ENCODE measurements at regions not wholly inside any gene's neighbourhood (a gene's known extent, or its start where the extent isn't known, plus 50 kb on each side); places are given as distances from the start of the nearest gene placed in this dataset.
"Not testable (repeated sequence)": the region's sequence is repeated elsewhere in the genome, so short reads cannot be mapped to it uniquely, and the experiment has no call there.

DNA sequence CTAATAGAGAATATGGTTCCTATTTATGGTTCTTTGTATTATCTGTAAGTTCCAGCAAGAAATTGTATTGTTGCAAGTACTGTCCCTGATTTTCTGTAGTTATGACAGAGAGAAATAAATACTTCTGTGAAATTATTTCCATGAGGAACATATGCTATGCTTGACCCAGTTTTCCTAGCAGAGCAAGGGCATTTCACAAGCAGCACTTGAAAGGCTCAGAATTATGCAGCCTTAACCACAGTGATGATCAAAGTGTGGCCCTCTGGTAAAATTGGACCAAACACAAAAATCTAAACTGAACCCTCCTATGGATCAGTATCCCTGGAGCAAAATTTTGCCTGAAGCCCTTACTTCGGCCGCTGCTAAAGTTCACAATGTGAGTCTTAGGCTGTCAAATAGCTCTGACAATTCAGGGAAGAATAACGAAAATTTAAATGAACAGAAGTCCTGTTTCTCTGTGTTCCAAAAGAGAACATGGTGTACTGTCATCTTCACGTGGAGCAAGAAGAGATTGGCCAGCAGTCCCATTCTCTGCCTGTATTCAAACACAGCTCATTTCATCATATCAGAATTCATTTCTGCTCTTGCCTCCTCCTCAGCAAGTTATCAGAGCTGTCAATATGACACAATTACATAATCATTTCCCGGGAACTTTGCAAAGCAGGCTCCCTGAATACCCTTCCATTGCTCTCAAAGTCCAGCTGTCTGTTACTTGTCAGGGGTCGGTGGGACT lies 471.9 kb downstream of the RPS29 start:
- DNase-seq (ENCODE audit: low read depth), result no peak

DNA sequence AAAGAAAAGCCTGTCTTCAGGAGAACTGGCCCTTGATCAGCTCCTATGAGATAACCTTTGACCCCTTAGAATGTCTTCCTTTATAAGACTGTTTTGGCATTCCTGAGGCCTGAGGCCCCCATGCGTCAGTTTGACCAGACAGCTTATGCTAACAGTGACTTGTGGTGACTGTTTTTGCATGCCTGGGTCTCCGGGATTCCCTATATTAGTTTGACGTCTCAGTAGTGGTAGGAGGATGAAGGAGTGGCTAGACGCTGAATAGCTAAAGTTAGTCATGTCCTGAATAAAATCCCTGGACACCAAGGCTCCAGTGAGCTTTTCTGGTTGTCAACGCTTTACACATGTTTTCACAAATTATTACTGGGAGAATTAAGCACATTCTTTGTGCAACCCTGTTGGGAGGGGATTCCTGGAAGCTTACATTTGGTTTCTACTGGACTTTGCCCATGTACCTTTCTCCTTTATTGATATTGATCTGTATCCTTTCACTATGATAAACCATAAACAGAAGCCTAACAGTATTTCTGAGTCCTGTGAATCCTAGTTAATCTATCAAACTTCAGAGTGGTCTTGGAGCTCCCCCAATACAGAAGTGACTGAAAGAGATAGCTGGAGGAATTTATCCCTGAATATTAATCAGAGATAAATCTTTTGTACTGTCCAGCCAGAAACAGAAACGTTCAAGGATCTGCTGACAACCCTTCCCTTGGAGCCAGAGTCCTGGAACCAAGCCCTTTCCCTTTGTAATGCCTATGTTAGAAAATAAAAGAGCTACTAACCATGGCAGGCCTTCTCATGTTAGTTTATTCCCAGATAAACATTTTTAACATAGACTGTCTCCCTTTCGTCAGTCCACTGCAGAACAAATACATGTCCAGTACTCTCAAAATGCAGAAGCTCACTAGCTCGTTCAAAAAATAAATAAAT lies 479.2 kb downstream of the RPS29 start:
- DNase-seq (ENCODE audit: low read depth), result no peak

DNA sequence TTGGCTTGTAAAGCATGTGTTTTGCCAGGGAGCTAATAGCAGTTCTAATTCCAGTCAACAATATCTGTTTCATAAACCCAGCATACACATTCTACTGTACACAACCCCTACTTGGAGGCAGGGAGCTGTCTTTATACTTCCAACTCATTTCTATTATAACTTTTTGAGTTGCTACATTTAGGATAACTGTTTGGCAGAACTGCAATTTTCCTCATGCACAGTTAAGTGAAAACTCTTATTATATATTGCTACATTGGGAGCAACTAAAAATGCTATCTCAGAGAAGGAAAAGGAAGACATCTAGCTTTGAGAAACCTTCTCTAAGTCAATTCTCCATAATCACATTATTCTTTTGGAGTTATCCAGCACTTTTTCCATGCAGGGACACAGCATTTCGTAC lies 480.2 kb downstream of the RPS29 start:
- DNase-seq (ENCODE audit: low read depth), result no peak

DNA sequence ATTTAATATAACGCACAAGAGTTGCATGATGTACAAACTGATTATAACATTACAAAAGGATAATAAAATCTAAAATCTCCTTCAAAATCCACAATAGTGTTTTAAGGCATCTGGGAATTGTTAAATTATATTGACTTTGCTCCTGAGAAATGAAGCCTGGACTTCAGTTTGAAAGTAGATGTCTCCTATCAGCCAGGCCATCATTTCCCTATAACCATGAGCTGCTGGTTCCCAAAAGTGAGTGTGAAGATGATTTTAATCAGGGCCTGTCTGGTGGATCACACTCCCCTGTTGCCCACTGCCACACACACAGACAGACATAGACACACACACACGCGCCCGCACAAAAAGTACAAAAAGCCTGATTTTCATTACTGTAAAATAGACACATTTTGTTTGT lies 480.7 kb downstream of the RPS29 start:
- no peak for DNase-seq (ENCODE audit: low read depth)

DNA sequence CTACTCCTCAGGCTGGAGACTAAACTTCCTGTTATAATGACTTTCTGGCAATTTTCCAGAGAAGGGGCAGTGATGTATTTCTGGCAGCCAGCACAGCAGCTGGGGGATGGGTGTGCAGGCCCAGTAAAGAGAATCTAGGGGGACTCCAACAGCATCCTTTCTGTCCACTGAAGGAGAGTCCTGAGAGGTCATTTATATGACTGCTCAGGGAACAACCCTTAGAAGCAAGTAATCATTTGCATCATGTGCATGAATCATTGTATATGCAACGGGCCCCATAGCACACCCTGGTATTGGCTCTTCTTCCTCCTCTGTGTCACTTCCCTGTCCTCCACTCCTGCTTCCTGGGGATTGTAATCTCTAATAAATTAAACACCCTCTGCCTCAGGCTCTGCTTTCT lies 493.8 kb downstream of the RPS29 start:
- DNase-seq (ENCODE audit: low read depth), result no peak

DNA sequence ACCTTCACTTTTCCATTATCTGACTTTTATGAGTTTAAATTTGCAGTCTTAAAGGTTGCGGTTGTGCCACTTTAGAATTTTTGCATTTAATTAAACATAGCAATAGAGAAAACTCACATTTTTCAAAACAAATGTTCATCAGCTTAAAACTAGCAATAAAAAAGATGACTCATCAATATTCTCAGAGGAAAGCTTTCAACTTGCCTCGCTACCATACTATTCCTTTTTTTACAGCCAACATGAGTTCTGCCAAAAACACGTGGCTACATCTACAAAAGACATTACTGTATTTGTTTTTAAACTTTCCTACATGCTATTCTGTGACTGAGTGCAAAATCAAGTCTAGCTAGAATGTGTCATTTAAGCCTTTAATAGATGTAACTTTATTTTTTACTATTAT lies 497.1 kb downstream of the RPS29 start:
- DNase-seq (ENCODE audit: low read depth), result no peak

DNA sequence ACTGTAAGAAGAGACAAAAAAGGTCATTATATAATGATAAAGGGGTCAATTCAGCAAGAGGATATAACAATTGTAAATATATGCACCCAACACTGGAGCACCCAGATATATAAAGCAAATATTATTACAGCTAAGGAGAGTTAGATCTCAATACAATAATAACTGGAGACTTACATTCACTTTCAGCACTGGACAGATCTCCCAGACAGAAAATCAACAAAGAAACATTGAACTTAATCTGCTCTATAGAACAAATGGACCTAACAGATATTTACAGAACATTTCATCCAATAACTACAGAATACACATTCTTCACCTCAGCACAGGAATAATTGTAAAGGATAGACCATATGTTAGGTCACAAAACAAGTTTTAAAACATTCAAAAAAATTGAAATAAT lies 512.9 kb downstream of the RPS29 start:
- not testable (repeated sequence) for DNase-seq (ENCODE audit: low read depth)

DNA sequence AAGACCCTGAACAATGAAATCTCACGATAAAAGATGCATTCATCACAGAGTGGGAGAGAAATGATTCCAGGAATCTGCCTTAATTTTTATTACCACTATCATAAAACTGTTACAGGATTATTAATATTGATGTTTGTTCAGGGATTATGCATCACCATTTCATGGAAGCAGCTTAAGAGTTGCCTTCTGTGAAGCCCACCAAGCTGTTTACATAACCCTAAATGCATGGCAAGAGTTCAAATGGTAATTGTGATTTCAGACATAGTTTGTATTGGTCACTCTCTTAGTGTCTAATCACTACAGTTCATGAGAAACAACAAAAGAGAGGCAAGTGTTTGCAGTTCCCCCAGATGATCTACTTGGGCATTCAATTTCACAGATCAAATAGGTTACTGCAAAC lies 527.7 kb downstream of the RPS29 start:
- DNase-seq (ENCODE audit: low read depth), result no peak

DNA sequence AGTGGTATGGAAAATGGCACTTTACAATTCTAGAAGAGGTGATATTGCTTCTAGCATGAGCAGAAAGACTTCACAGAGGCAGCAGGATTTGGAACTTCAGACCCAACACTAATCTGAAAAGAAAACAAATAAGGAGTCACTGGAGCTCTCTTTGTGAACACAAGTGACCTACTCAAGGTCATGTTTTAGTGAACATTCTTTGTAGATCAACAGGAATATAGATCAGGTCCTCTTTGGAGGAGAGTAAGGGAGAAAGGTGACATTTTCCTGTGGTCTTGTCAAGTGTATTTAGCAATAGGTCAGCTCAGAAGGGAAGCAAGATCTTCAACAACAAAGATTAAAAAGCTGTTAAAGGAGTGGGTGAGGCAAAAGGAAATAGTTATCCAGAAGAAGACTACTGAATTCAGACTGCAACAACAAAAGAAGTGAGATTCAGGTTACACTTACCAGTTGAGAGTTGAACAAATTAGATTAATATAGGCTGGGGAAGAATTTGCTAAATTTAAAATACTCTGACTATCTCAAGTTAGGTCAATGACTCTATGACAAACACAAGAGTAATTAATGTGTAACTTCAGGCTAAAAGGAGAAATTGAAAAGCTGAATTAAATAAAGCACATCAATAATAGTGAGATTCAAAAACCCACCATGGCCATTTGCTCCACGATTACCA lies 528.2 kb downstream of the RPS29 start:
- no peak for DNase-seq (ENCODE audit: low read depth)

DNA sequence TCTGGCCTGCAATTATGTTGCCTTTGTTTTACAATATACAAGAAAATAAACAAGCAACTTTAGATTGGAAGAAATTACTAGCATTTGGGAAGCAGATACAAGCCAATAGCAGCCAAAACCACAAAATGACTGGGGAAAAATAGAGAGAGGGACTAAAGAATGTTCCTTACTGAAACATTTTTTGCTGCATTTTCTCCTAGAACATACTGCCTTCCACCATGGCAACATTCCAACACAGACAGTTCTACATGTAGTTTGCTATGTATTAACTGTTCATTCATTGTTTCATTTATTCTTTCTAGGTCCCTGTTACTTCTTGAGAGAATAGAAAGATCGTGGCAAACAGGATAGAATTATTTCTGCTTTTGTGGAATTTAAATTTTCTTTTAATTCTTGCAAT lies 530.2 kb downstream of the RPS29 start:
- DNase-seq (ENCODE audit: low read depth), result no peak

DNA sequence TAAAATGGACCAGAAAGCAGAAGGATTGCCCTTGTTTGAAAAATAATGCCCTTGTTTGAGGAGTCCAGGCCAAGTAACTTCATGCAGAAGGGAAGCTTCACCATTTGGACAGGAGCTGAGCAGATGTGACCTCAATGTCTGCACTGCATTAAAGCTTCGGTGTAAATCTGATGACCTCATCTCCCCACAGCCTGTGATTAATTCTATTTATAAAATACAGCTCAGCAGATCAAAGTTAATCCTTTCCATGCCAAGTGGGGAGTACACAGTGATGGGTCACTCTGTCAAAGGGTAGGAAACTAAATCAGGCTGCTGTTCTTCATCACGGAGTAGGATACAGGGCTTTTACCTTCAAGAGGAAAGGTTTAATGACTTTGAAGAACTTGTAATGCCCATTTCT lies 533.7 kb downstream of the RPS29 start:
- DNase-seq (ENCODE audit: low read depth), result no peak

DNA sequence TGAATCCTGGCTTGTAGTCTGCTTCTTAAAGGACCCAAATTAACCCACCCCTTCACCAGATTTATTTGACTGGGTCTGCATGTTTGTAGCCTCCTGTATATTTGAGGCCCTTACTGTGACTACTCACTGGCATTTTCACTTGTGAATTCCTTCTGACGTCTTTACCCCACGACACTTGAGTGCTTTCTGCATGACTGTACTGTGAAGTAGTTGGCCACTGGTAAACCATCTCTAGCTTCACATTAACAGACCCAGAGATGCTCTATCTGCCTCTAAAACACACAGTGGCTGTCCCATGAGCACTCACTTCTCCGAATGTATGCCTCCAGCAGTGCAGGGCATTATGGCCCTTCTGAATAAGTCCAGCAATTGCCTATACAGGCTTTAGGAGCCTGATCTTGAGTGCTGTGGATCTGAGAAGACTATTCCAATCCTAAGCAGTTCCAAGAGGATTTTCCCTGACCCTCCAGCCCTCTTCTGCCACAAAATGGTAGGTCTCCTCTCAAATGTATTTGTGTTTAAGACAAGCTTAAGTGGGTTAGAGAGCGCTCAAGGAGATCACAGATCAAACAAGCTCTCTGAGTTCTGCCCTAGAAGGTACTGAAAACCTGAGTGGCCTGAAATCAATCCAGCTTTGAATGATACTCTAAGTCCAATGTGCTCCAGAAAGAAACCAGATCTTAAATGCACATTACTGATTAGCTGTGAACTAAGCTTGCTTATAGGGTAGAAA lies 534.7 kb downstream of the RPS29 start:
- DNase-seq (ENCODE audit: low read depth), result peak; percentile 61

DNA sequence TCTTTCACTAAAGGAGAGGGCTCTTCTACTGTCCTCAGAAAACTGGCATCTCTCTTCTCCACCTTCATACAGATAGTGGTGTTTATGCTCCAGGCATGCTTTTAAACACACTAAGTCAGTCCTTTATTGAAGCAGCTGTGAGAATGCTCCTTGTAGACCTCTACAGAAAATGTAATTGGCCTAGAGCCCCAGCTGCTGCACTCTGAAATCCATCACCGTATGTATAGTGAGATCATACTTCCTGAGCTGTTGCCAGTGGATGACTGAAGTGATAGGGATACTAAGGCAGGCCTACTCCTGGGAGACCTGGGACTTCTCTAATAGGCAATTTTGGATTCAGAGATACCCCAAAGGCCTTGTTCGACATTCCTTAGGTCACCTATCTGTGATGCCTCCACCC lies 535.4 kb downstream of the RPS29 start:
- DNase-seq (ENCODE audit: low read depth), result no peak

DNA sequence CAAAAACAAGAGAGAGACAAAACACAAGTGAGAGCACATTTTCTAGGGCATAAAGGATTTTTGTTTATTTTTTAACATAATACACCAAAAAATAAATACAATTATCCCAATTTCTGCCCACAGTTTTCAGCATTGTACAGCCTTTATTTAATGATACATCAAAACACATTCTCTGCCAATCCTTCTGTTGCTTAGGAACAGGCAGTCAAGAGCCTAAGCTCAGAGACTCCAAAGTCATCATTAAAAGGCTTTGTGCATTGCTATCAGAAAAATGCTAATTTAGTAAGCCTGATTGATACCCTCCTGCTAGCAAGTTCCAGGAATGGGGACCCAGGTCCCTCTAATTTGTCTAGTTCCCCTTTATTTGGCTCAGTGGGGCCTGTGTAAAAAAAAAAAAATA lies 536.5 kb downstream of the RPS29 start:
- DNase-seq (ENCODE audit: low read depth), result no peak

DNA sequence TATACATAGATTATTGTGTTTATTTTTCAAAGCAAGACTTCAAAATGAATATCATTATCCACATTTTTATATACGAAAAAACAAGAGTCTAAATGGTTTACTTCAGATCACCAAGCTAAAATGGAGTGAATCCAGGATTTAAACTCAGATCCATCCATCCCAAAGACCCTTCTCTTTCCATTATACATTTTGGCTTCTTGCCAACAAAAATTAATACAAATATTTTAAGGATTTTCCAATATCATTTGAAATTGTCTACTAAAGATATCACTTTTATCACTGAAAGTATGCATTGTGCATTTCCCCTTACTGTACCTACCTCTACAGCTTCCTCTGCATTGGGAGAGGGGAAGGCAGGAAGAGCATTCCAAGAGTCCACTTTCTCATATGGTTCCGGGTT lies 541.2 kb downstream of the RPS29 start:
- DNase-seq (ENCODE audit: low read depth), result no peak

DNA sequence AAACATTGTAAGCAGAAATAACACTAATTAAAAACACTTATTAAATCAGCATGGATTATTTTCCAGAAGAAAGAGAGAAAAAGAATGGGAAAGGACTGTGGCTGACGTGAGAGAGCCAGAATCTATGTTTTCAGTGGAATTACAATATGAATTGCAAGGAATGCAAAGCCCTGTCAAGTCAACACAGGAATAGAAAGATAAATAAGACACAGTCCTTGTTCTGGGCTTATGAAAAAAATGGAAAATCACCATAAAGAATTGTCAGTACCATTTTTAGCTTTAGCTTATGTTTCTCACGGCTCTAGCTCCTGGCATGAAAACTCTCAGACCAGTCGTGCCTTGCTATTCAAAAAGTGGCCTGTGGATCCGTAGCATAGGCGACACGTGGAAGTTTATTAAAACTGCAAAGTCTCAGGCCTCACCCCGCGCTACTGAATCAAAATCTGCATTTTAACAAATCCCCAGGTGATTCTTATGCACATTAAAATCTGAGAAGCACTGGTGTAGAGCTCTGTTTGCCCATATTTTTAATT lies 549.1 kb downstream of the RPS29 start:
- no peak for DNase-seq (ENCODE audit: low read depth)

DNA sequence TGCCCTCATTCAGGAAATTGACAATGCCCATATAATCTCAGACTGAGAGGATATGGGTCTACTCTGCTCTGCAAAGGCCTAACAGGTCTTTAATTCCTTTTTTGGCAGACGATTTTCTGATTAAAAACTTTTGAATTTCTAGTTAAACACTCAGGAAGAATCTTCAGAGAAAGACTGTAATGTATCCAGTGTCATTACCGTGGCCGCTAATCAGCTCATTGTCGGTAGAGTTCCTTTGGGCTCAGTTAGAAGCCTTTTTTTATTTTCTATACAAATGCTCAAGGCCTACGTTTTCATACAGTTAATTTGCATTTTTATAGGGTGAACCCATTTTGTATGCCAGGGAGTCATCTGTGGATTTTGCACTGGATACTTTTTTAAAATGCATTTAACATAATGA lies 549.9 kb downstream of the RPS29 start:
- DNase-seq (ENCODE audit: low read depth), result no peak

DNA sequence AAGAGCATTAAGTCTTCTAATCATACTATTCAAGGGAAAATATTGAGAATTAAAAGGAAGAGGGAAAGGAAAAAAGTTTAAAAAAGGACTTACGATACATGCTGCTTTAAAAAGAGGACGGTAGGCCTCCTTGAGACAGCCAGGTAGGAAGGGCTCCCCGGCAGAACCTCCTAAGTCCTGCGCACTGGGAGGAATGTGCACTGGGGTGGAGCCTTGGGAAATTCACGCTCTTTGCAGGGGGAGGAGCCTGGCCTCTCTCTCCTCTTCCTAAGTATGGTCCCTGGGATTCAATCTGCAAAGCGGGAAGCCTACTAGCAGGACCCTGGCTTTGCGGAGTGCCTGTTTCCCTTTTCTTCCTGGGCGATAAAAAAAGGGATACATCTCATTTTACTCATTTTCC lies 553.0 kb downstream of the RPS29 start:
- no peak for DNase-seq (ENCODE audit: low read depth)

DNA sequence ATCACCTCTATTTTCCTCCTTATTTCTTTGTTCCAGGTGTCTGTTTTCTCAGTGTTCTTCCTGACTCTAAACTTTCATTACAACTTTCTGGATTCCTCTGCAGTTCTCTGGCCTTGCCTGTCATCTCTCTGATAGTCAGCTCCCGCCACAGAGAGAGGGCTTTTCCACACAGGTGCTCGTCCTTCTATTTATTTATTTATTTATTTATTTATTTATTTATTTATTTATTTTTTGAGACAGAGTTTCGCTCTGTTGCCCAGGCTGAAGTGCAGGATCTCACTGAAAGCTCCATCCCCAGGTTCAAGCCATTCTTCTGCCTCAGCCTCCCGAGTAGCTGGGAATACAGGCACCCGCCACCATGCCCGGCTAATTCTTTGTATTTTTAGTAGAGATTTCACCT lies 554.5 kb downstream of the RPS29 start:
- DNase-seq (ENCODE audit: low read depth), result not testable (repeated sequence)

DNA sequence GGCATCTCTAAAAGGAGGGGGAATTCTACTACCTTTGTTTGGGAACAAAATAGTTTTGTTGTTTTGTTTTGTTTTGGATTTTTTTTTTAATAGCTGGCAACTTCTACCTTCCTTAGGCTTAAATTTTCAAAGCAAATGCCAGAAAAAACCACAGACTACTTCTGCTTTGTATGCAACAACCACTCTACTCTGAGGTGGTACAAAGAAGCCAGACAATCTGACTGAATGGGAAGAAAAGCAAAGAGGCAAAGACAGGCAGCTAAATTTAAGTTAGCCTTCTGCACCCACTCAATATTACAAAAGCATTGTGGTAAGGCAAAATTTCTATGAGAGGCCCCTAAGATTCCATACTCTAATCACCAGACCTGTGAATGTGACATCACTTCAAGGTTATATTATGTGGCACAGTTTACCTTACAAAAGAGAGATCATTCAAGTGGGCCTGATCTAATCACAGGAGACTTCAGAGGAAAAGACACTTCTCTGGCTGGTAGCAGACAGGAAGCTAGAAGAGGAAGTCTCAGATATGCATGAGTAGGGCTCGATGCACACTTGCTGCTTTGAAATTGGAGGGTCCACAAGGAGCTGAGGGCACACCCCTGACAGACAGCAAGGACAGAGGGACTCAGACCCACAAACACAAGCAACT lies 566.6 kb downstream of the RPS29 start:
- no peak for DNase-seq (ENCODE audit: low read depth)

DNA sequence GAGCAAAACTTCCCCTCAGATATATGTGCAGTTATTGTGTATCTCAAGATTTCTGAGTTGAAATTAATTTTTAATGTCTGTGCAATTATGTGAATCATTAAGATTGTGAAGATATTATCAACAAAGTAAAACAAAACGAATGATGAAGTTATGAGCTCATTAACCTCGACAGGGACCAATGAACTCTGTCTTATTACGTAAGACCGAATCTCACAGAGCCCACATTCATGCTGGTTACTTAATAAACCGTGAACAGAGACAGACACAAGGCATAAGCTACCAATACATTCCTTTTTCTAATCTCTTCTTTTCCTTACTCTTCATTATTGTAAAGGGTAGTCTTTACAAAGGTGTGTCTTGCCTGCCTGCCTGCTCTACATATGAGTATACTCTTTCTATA lies 568.7 kb downstream of the RPS29 start:
- peak; percentile 23 for DNase-seq (ENCODE audit: low read depth)
